ENCODE measurements at regions not wholly inside any gene's neighbourhood (a gene's known extent, or its start where the extent isn't known, plus 50 kb on each side); places are given as distances from the start of the nearest gene placed in this dataset.

- ChIA-PET RAD21 (ENCODE audit: unreplicated experiment) (no interaction called here), CTCF (no interaction called here), SMC1A (ENCODE audit: uncharacterized antibody, unreplicated experiment) (no interaction called here), POLR2A (no interaction called here)
- FAIRE-seq, result no peak
- H3K79me2 ChIP-seq (ENCODE audit: control insufficient read depth, insufficient read depth, low read length), result no peaks in the 10 kb centered on the region
- no peak for ATAC-seq
- peaks cover 0 to 3% of the 10 kb centered on the region in 2 experiments; a peak in 1 of 4 replicates for H3K27me3 ChIP-seq (replicated peaks in 1 of 2; ENCODE audit: control insufficient read depth in 2 of 2, insufficient read depth in 2 of 2, low read length in 1 of 2)
- no peaks in the 10 kb centered on the region for H4K20me1 ChIP-seq (ENCODE audit: control insufficient read depth, insufficient read depth)
- H2AFZ ChIP-seq (ENCODE audit: control insufficient read depth, low read depth, low read length), result no peak overlapping the region
- intact Hi-C loops (cut with micrococcal nuclease; ENCODE audit: unreplicated experiment) (no loop called here), in situ Hi-C loops (cut with MboI) (no loop called here)
- no peaks in the 10 kb centered on the region for H3K36me3 ChIP-seq (ENCODE audit: control insufficient read depth in 2 of 2, insufficient read depth in 2 of 2, low read length in 1 of 2)
- H3K27ac ChIP-seq (ENCODE audit: control insufficient read depth, insufficient read depth), result no peak overlapping the region
- no peaks in the 10 kb centered on the region; the same call in 2 of the 3 replicates for H3K9me3 ChIP-seq (replicated peaks; ENCODE audit: control insufficient read depth, insufficient read depth, low read length)
- BruUV-seq (replicated peaks), result no TSS peak
- 2% methylated on average over 3 of the region's 3 CpGs for WGBS (ENCODE audit: insufficient coverage, insufficient replicate concordance, low lambda C conversion rate, missing lambda C conversion rate)
- no peak overlapping the region for H3K4me2 ChIP-seq (ENCODE audit: control insufficient read depth, insufficient read depth)
- DNase-seq (ENCODE audit: low read depth, low spot score), result no peak
- H3K4me1 ChIP-seq (ENCODE audit: control insufficient read depth, insufficient read depth, low read length), result no peaks in the 10 kb centered on the region
- no peak overlapping the region for H3K9ac ChIP-seq (ENCODE audit: control insufficient read depth, insufficient read depth, low read length)
- no peak for TF ChIP-seq IKZF1 (conservative IDR thresholded peaks at IDR 0.05)
- TF ChIP-seq CBX3 (IDR thresholded peaks at IDR 0.05; ENCODE audit: borderline replicate concordance, low read depth), result no peak
- TF ChIP-seq MEF2A (IDR thresholded peaks at IDR 0.05; ENCODE audit: insufficient read depth, low read depth, low read length), result no peak
- no peak for TF ChIP-seq GATAD2B (conservative IDR thresholded peaks at IDR 0.05; ENCODE audit: low read depth)
- no peak for TF ChIP-seq POLR2AphosphoS5 (IDR thresholded peaks at IDR 0.05; ENCODE audit: low read length)
- TF ChIP-seq IRF5 (IDR thresholded peaks at IDR 0.05; ENCODE audit: borderline replicate concordance), result no peak
- no peak for TF ChIP-seq HDAC2 (IDR thresholded peaks at IDR 0.05)
- TF ChIP-seq PAX5 (IDR thresholded peaks at IDR 0.05; ENCODE audit: borderline replicate concordance, low read depth, low read length), result no peak
- TF ChIP-seq GABPA (IDR thresholded peaks at IDR 0.05; ENCODE audit: low read depth), result no peak
- no peak overlapping the region for H3K4me3 ChIP-seq
Measured at GRCh38 chr1:227469708-227470107, 93.6 kb upstream of the ZNF678 start.

Measured in GM12878 (cell line).